BJ (cell line): ENCODE measurements at regions not wholly inside any gene's neighbourhood (a gene's known extent, or its start where the extent isn't known, plus 50 kb on each side); places are given as distances from the start of the nearest gene placed in this dataset.

ENCODE experiments used
- CTCF ChIA-PET: fragments of 350-600 bp; formaldehyde crosslinking; extraction: SDS; loops from one replicate; lab custom pipeline; 2021; ENCODE audit warnings: antibody characterized with exemption, inconsistent platforms; lab: Yijun Ruan, JAX
- POLR2A ChIA-PET: fragments of 300-600 bp; sonication (Branson Sonifier 250); formaldehyde crosslinking; extraction: SDS; loops from one replicate; lab custom pipeline; 2021; ENCODE audit warnings: antibody characterized with exemption; lab: Charles Lee
- DNase-seq: peaks from one replicate; pipeline ENCODE4 v3.0.0-alpha.2; 2011; ENCODE audit warnings: low read depth
- H3K27me3 ChIP-seq: 2 replicates; pipeline ENCODE4 v1.6.0; 2011; ENCODE audit warnings: low read length; ENCODE audit not compliant: control insufficient read depth, insufficient read depth
- H3K36me3 ChIP-seq: 2 replicates; pipeline ENCODE4 v1.5.1; 2011; ENCODE audit warnings: low read length; ENCODE audit not compliant: control insufficient read depth, insufficient read depth
- H3K4me3 ChIP-seq: 2 replicates; pipeline ENCODE4 v1.5.1; 2011; ENCODE audit warnings: low read depth, mild to moderate bottlenecking, control low read depth, low read length
- TF ChIP-seq, protein P1 (sequence below): IDR thresholded peaks from 2 replicates; pipeline ENCODE4 v1.5.1; 2011; ENCODE audit warnings: low read depth, mild to moderate bottlenecking, control low read depth, inconsistent platforms, low read length, moderate library complexity; ENCODE audit not compliant: insufficient read depth

DNA sequence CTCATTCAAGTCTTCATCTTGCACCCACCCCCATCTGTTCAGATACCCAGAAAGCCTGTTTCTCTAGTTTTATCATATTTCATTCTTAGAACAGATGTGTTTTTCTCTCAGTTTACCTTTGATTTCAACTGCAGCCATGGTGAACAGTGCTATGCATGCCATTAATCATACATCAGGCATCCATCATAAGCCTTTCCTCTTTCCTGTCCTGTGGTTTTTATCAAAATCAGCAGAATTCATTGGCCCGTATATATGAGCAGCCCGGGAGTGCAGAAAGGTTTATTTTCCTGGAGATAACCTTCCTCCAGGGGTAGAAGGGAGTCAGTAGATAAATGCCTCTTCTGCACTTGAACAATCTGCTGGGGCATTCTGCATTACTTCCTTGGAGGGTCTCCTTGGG is 65.7 kb downstream of the IL21 start:
- TF ChIP-seq, protein P1, sequence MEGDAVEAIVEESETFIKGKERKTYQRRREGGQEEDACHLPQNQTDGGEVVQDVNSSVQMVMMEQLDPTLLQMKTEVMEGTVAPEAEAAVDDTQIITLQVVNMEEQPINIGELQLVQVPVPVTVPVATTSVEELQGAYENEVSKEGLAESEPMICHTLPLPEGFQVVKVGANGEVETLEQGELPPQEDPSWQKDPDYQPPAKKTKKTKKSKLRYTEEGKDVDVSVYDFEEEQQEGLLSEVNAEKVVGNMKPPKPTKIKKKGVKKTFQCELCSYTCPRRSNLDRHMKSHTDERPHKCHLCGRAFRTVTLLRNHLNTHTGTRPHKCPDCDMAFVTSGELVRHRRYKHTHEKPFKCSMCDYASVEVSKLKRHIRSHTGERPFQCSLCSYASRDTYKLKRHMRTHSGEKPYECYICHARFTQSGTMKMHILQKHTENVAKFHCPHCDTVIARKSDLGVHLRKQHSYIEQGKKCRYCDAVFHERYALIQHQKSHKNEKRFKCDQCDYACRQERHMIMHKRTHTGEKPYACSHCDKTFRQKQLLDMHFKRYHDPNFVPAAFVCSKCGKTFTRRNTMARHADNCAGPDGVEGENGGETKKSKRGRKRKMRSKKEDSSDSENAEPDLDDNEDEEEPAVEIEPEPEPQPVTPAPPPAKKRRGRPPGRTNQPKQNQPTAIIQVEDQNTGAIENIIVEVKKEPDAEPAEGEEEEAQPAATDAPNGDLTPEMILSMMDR: no peak
- ChIA-PET CTCF (no interaction called here), POLR2A (no interaction called here)
- DNase-seq: no peak
- Histone ChIP-seq H3K27me3 (no peaks in the 10 kb centered on the region), H3K36me3 (no peaks in the 10 kb centered on the region), H3K4me3 (no peak overlapping the region)

DNA sequence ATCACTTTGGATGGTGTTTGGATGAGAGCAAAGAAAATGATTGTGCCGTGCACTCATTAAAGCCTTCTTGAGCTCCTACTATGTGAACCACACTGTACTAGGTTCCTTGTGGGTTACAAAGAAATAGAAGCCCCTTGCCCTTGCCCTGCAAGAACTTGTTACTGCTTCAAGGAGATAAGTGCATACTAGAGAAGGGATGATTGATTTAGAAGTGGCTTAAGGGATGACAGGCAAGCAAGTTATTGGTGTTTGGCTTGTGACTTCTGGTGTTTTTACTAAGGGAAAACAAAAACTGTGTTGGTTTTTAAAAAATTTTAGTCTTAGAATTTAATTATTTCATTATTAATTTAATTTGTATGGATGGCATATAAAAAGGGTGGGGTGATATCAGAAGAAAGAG is 67.4 kb downstream of the IL21 start:
- TF ChIP-seq, protein P1: no peak
- Histone ChIP-seq H3K4me3 (no peak overlapping the region), H3K36me3 (no peaks in the 10 kb centered on the region), H3K27me3 (no peaks in the 10 kb centered on the region)
- POLR2A ChIA-PET: no interaction called here
- CTCF ChIA-PET: interaction anchor here (0.6 to 1.3 kb wide), 3 partner anchors 9 to 133 kb away, joined by 3 to 4 read pairs (median 3); no protein-coding TSS in a partner anchor
- DNase-seq: no peak

DNA sequence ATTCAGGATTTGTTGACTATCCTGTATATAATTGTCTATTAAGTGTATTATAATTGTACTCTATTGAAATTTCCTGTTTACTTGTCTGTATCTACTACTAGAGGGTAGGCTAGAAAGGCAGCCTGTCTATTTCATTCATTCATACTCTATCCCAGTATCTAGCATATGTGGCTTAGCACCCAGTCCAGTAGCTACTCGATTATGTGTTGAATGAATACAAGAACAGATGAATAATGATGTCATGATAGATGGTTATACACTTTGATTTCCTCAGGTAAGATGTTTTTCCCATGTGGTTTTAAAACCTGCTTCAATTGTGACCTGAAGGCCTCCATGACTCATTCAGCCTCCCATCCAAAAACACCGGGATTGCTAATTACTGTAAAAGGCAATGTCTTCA is 68.0 kb downstream of the IL21 start:
- TF ChIP-seq, protein P1: no peak
- ChIA-PET CTCF (interaction anchor here (0.6 to 1.3 kb wide), 3 partner anchors 10 to 133 kb away, joined by 3 to 4 read pairs (median 3); no protein-coding TSS in a partner anchor), POLR2A (no interaction called here)
- Histone ChIP-seq H3K36me3 (no peaks in the 10 kb centered on the region), H3K27me3 (no peaks in the 10 kb centered on the region), H3K4me3 (no peak overlapping the region)
- DNase-seq: no peak

DNA sequence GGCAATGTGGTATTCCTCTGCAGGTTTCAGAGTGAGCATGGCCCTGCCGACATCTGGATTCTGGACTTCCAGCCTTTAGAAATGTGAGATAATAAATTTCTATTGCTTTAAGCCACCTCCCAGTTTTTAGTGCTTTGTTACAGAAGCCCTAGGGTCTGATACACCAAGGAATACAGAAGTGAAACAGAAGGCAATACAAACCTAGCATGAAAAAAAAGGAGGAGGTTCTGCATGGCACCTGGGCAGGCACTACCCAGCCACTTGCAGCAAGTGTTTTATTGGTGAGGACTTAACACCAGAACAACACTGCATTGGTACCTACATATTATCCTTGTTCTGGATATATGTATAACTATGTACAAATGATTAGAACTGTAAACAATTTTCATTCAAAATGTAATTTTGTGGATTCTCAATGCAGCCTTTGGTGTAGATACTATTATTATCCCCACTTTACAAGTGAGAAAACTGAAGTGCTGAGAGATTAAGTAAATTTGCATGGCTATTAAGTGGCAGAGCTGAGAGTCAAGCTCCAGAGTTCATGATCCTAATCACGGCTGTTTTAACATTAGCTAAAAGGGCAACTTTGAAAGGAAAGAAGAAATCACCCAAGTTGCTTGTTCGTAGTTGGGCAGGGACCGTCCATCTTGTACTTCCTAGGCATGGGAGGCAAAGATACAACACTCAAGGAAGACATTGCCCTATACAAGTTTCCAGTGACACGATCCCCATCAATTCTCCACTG is 71.8 kb downstream of the IL21 start:
- TF ChIP-seq, protein P1: no peak
- CTCF ChIA-PET: no interaction called here
- POLR2A ChIA-PET: no interaction called here
- no peak for DNase-seq
- no peaks in the 10 kb centered on the region for H3K36me3 ChIP-seq
- H3K4me3 ChIP-seq: no peak overlapping the region
- H3K27me3 ChIP-seq: no peaks in the 10 kb centered on the region

DNA sequence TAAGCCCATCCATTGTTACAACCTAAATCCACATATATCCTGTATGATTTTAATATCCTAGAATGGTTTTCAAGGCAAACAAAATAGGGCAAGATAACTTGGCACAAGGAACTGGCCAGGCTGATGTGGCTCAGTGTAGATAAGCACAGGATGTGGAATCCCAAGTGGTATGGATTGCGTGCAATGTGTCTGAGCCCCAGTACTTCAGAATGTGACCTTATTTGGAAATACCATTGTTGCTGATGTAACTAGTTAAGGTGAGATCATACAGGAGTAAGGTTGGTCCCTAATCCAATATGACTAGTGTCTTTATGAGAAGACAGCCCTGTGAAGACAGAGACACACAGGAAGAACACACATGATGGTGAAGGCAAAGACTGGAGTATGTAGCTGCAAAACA is 72.4 kb downstream of the IL21 start:
- POLR2A ChIA-PET: no interaction called here
- CTCF ChIA-PET: no interaction called here
- DNase-seq: no peak

More for the DNA sequence above, 72.4 kb downstream of the IL21 start:
- Histone ChIP-seq H3K27me3 (no peaks in the 10 kb centered on the region), H3K36me3 (no peaks in the 10 kb centered on the region), H3K4me3 (no peak overlapping the region)
- TF ChIP-seq, protein P1: no peak
